Ascending aorta (tissue), 2 donors: ENCODE measurements at regions not wholly inside any gene's neighbourhood (a gene's known extent, or its start where the extent isn't known, plus 50 kb on each side); places are given as distances from the start of the nearest gene placed in this dataset.
"Not testable (repeated sequence)": the region's sequence is repeated elsewhere in the genome, so short reads cannot be mapped to it uniquely, and the experiment has no call there.

Source experiments
- DNase-seq, 2 donors: peaks; one replicate each; pipeline ENCODE4 v3.0.0-alpha.2; 2019; ENCODE audit warnings: low spot score in 2 of 2
- H3K27ac ChIP-seq, 2 donors: fragments of 200-600 bp; sonication (generic); one replicate each; pipeline ENCODE4 v1.5.1; 2016 to 2017; ENCODE audit warnings: mild to moderate bottlenecking in 1 of 2
- H3K27me3 ChIP-seq: fragments of 200-600 bp; sonication (generic); one replicate; pipeline ENCODE4 v1.5.1; 2017
- H3K36me3 ChIP-seq, 2 donors: fragments of 200-600 bp; sonication (generic); one replicate each; pipeline ENCODE4 v1.5.1; 2016
- H3K4me1 ChIP-seq, 2 donors: fragments of 200-600 bp; sonication (generic); one replicate each; pipeline ENCODE4 v1.5.1; 2016 to 2017; ENCODE audit warnings: mild to moderate bottlenecking in 1 of 2
- H3K4me3 ChIP-seq, 2 donors: fragments of 200-600 bp; sonication (generic); one replicate each; pipeline ENCODE4 v1.5.1; 2016 to 2017; ENCODE audit warnings: mild to moderate bottlenecking in 1 of 2
- H3K9me3 ChIP-seq, 2 donors: fragments of 200-600 bp; sonication (generic); one replicate each; pipeline ENCODE4 v1.5.1; 2016
- intact Hi-C: fragments of 100-400 bp; cut with DNase I; formaldehyde crosslinking; loops from one replicate; pipeline ENCODE4 v1.15.1; 2023
- TF ChIP-seq, protein P1 (sequence below), 3 experiments: fragments of 200-600 bp in 2 of 3; fragments of 450-650 bp in 1 of 3; sonication (generic) in 2 of 3; IDR thresholded peaks; one replicate each; pipeline ENCODE4 v1.5.1; 2016 to 2019; ENCODE audit warnings: antibody characterized with exemption in 3 of 3, mild to moderate bottlenecking in 1 of 3, moderate library complexity in 1 of 3

DNA sequence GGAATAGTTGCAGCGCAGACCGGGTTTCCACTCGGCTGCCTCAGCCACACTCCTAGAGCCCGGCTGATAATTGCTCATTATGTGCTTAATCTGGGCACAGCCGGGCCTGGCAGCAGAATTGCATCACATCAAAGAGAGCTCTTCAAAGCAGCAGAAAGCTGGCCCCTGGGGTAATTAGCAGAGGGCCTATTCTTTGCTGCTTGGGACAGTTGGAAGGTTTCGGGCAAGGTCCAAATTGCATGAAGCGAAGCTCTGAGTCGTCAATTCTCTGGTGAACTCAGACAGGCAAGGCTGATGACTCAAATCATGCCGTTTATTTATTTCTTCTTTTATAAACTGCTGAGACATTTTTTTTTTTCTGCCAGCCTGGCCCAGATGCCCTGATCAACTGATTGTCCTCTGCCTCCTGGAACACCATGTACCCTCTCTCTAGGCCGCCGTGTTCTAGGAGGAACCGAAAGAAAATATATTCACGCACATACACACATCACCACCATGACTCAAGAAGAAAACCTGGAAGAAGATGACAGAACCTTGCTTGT lies 242.2 kb downstream of the RAB11FIP2 start:
- Histone ChIP-seq H3K27me3 (no peaks in the 10 kb centered on the region), H3K27ac (no peak overlapping the region), H3K4me1 (no peaks in the 10 kb centered on the region), H3K36me3 (no peaks in the 10 kb centered on the region), H3K9me3 (no peaks in the 10 kb centered on the region), H3K4me3 (no peak overlapping the region)
- TF ChIP-seq, protein P1, sequence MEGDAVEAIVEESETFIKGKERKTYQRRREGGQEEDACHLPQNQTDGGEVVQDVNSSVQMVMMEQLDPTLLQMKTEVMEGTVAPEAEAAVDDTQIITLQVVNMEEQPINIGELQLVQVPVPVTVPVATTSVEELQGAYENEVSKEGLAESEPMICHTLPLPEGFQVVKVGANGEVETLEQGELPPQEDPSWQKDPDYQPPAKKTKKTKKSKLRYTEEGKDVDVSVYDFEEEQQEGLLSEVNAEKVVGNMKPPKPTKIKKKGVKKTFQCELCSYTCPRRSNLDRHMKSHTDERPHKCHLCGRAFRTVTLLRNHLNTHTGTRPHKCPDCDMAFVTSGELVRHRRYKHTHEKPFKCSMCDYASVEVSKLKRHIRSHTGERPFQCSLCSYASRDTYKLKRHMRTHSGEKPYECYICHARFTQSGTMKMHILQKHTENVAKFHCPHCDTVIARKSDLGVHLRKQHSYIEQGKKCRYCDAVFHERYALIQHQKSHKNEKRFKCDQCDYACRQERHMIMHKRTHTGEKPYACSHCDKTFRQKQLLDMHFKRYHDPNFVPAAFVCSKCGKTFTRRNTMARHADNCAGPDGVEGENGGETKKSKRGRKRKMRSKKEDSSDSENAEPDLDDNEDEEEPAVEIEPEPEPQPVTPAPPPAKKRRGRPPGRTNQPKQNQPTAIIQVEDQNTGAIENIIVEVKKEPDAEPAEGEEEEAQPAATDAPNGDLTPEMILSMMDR (IDR thresholded peaks at IDR 0.05): no peak
- intact Hi-C loops: no loop called here
- DNase-seq: peak in 1 of 2 donors; percentile 31

DNA sequence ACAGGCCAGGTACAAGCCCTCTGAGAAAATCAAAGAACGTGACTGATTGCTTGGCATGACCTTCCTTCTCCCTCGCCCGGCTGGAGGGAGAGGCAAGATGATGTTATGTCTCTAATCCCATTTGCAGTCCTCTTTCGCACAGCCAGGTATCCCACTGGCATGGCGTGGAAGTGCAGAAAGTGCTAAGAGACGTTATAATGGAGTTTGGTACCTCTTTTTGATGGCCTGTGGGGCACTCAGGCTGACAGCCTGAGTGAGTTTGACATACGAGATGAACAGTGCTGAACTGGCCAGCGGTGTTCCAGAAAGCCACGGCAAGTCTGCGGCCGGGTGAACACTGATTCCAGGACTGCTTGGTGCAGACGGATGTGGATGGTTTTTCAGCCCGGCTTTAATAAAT lies 241.6 kb downstream of the RAB11FIP2 start:
- Histone ChIP-seq H3K27ac (no peak overlapping the region), H3K4me1 (no peaks in the 10 kb centered on the region), H3K9me3 (no peaks in the 10 kb centered on the region), H3K27me3 (no peaks in the 10 kb centered on the region), H3K36me3 (no peaks in the 10 kb centered on the region), H3K4me3 (no peak overlapping the region)
- peak in 1 of 2 donors; percentile 27 for DNase-seq
- intact Hi-C loops: no loop called here
- TF ChIP-seq, protein P1 (IDR thresholded peaks at IDR 0.05): no peak

DNA sequence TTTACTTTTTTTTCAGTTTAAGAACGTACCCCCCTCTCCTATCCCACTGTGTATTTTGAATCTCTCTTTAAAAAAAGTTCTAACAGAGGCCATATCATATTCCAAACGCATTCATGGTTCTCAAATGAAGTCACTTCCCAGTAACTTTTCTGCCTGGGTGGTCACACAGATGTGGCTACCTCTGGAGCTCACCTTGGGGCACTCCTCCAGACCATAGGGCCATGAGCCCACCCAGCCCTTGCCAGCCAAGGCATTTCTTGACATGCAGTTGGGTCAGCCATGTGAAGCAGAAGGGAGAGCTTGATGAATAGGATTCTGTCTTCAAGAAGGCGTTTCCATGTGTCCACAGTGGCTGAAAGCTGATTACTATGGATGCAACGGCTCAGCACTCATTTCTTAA lies 239.3 kb downstream of the RAB11FIP2 start:
- TF ChIP-seq, protein P1 (IDR thresholded peaks at IDR 0.05): no peak
- Histone ChIP-seq H3K4me1 (no peaks in the 10 kb centered on the region), H3K4me3 (no peak overlapping the region), H3K27ac (no peak overlapping the region), H3K36me3 (no peaks in the 10 kb centered on the region), H3K9me3 (no peaks in the 10 kb centered on the region), H3K27me3 (no peaks in the 10 kb centered on the region)
- DNase-seq: peak in 1 of 2 donors; percentile 51
- intact Hi-C loops: no loop called here

DNA sequence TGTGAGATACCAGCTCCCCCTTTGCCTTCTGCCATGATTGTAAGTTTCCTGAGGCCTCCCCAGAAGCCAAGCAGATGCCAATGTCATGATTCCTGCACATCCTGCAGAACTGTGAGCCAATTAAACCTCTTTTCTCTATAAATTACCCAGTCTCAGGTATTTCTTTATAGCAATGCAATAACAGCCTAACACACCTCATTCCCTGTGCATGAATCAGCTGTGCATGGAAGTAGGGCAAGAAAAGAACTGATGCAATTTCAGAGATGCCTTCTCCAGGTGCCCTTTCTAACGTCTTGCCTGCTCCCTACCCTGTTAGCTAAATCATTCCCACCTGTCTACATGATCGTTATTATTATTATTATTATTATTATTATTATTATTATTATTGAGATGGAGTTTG lies 230.9 kb downstream of the RAB11FIP2 start:
- H3K27ac ChIP-seq, H3K4me1 ChIP-seq, H3K36me3 ChIP-seq, H3K9me3 ChIP-seq, intact Hi-C loops, H3K4me3 ChIP-seq, H3K27me3 ChIP-seq: not testable (repeated sequence)
- peak in 1 of 2 donors; percentile 19 for DNase-seq

DNA sequence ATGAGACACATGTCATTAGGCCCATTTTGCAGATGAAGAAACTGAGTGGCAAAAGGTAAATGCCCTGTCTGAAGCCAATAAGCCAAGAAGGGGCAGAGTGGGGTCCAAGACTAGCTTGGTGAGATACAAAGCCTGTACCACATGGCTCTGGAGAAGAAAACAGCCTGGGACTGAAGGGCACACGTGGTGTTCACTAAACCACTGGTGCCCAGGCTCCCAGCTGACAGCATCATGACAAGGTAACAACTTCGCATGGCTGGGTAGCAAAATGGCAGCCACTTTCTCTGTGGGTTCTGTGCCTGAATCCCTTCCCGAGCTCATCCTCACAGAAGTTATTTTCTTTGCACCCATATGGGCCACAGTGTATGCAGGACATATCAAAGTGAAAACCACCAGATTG lies 229.6 kb downstream of the RAB11FIP2 start:
- Histone ChIP-seq H3K27ac (no peak overlapping the region), H3K9me3 (no peaks in the 10 kb centered on the region), H3K27me3 (no peaks in the 10 kb centered on the region), H3K4me3 (no peak overlapping the region), H3K4me1 (no peaks in the 10 kb centered on the region), H3K36me3 (no peaks in the 10 kb centered on the region)
- DNase-seq: peak in 1 of 2 donors; percentile 22
- intact Hi-C loops: no loop called here
- TF ChIP-seq, protein P1 (IDR thresholded peaks at IDR 0.05): no peak

DNA sequence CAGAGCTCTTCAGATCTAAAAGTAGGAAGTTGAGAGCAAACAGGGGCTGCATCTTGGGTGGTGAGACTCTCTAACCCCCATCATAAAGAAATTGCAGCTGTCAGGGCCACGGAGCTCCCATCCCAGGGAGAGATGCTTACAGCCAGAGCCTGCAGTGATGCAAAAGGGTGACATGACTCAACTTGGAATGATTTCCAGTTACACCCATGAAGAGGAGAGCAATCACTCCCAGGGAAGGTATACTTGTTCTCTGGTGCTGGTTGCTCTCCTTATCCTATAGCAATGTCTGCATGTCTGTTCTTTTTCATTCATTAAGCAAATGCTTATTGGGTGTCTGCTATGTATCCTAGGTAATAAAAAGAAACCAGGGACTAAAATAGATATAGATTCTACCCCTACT lies 228.0 kb downstream of the RAB11FIP2 start:
- H3K4me3 ChIP-seq: no peak overlapping the region
- DNase-seq: peak in 1 of 2 donors; percentile 25
- intact Hi-C loops: no loop called here
- no peak overlapping the region for H3K27ac ChIP-seq
- H3K27me3 ChIP-seq: no peaks in the 10 kb centered on the region
- H3K9me3 ChIP-seq: no peaks in the 10 kb centered on the region
- TF ChIP-seq, protein P1 (IDR thresholded peaks at IDR 0.05): no peak
- H3K36me3 ChIP-seq: no peaks in the 10 kb centered on the region
- H3K4me1 ChIP-seq: no peaks in the 10 kb centered on the region
